Calu3 (cell line): ENCODE measurements at regions not wholly inside any gene's neighbourhood (a gene's known extent, or its start where the extent isn't known, plus 50 kb on each side); places are given as distances from the start of the nearest gene placed in this dataset.
"Not testable (repeated sequence)": the region's sequence is repeated elsewhere in the genome, so short reads cannot be mapped to it uniquely, and the experiment has no call there.

Source experiments
- BruUV-seq: library from RNA; stranded (reverse); fragments of 400-500 nt; replicated peaks from 2 replicates; lab custom pipeline; 2021; lab: Mats Ljungman, UMichigan
- CTCF ChIA-PET: fragments of 300-600 bp; sonication (Branson Sonifier 250); formaldehyde crosslinking; loops from one replicate; lab custom pipeline; 2022; ENCODE audit warnings: antibody characterized with exemption; lab: Charles Lee
- DNase-seq: peaks from one replicate; pipeline ENCODE4 v3.0.0; 2022
- H3K27ac Mint-ChIP-seq: one replicate; pipeline ENCODE4 v1.8.0; 2022; ENCODE audit warnings: mixed read lengths; ENCODE audit not compliant: unreplicated experiment
- H3K27me3 Mint-ChIP-seq: one replicate; pipeline ENCODE4 v1.8.0; 2022; ENCODE audit warnings: mixed read lengths; ENCODE audit not compliant: unreplicated experiment
- H3K36me3 Mint-ChIP-seq: one replicate; pipeline ENCODE4 v1.8.0; 2022; ENCODE audit warnings: mild to moderate bottlenecking, moderate library complexity, mixed read lengths; ENCODE audit not compliant: insufficient read depth, unreplicated experiment
- H3K4me1 Mint-ChIP-seq: one replicate; pipeline ENCODE4 v1.8.0; 2022; ENCODE audit warnings: mild to moderate bottlenecking, low read depth, mixed read lengths; ENCODE audit not compliant: unreplicated experiment
- H3K4me3 Mint-ChIP-seq: one replicate; pipeline ENCODE4 v1.8.0; 2022; ENCODE audit warnings: mild to moderate bottlenecking, low read depth, moderate library complexity, mixed read lengths; ENCODE audit not compliant: unreplicated experiment
- H3K9me3 Mint-ChIP-seq: one replicate; pipeline ENCODE4 v1.8.0; 2022; ENCODE audit warnings: low read depth, mixed read lengths; ENCODE audit not compliant: unreplicated experiment
- CTCF ChIP-seq: fragments of 200-600 bp; IDR thresholded peaks from one replicate; pipeline ENCODE4 v1.8.0; 2022; ENCODE audit warnings: antibody characterized with exemption; ENCODE audit not compliant: unreplicated experiment
- intact Hi-C: fragments of 100-400 bp; cut with micrococcal nuclease; formaldehyde crosslinking; loops from one replicate; pipeline ENCODE4 v1.10.0; 2022; ENCODE audit not compliant: unreplicated experiment

- no peak for DNase-seq
- no peak overlapping the region for H3K4me3 Mint-ChIP-seq
- TF ChIP-seq CTCF: no peak
- H3K4me1 Mint-ChIP-seq: no peaks in the 10 kb centered on the region
- no peak overlapping the region for H3K27ac Mint-ChIP-seq
- no peaks in the 10 kb centered on the region for H3K27me3 Mint-ChIP-seq
- H3K36me3 Mint-ChIP-seq: no peaks in the 10 kb centered on the region
- CTCF ChIA-PET: no interaction called here
- no peaks in the 10 kb centered on the region for H3K9me3 Mint-ChIP-seq
- no TSS peak for BruUV-seq
- intact Hi-C loops: no loop called here
Measured at GRCh38 chr10:33875924-33876583, 541.6 kb upstream of the NRP1 start.

GRCh38 chr10:33871061-33871956, 536.8 kb upstream of the NRP1 start:
- CTCF ChIA-PET: no interaction called here

GRCh38 chr10:33869481-33869880, 535.0 kb upstream of the NRP1 start:
- intact Hi-C loops: no loop called here
- no peak for DNase-seq
- H3K4me1 Mint-ChIP-seq: no peaks in the 10 kb centered on the region
- no peak overlapping the region for H3K27ac Mint-ChIP-seq
- H3K27me3 Mint-ChIP-seq: peaks cover 21% of the 10 kb centered on the region
- no peak for TF ChIP-seq CTCF
- no peak overlapping the region for H3K4me3 Mint-ChIP-seq
- no peaks in the 10 kb centered on the region for H3K36me3 Mint-ChIP-seq
- BruUV-seq: no TSS peak
- H3K9me3 Mint-ChIP-seq: no peaks in the 10 kb centered on the region
- CTCF ChIA-PET: no interaction called here

More at GRCh38 chr10:33871061-33871956, 536.8 kb upstream of the NRP1 start:
- no TSS peak for BruUV-seq
- Mint-ChIP-seq H3K9me3 (no peaks in the 10 kb centered on the region), H3K27ac (no peak overlapping the region), H3K4me1 (no peaks in the 10 kb centered on the region), H3K27me3 (peaks cover 21% of the 10 kb centered on the region), H3K4me3 (no peak overlapping the region), H3K36me3 (no peaks in the 10 kb centered on the region)
- intact Hi-C loops: no loop called here
- DNase-seq: no peak
- no peak for TF ChIP-seq CTCF

- peaks cover 21% of the 10 kb centered on the region for H3K27me3 Mint-ChIP-seq
- CTCF ChIA-PET: no interaction called here
Measured at GRCh38 chr10:33869028-33869427, 534.6 kb upstream of the NRP1 start.

GRCh38 chr10:33867199-33867789, 532.8 kb upstream of the NRP1 start:
- H3K4me3 Mint-ChIP-seq, H3K9me3 Mint-ChIP-seq, H3K36me3 Mint-ChIP-seq, intact Hi-C loops, BruUV-seq, CTCF ChIA-PET, DNase-seq, H3K27ac Mint-ChIP-seq, H3K4me1 Mint-ChIP-seq: not testable (repeated sequence)
- H3K27me3 Mint-ChIP-seq: peaks cover 21% of the 10 kb centered on the region

More at GRCh38 chr10:33869028-33869427, 534.6 kb upstream of the NRP1 start:
- no peak overlapping the region for H3K4me3 Mint-ChIP-seq
- no peak overlapping the region for H3K27ac Mint-ChIP-seq
- H3K4me1 Mint-ChIP-seq: no peaks in the 10 kb centered on the region
- BruUV-seq: no TSS peak
- DNase-seq: no peak
- H3K9me3 Mint-ChIP-seq: no peaks in the 10 kb centered on the region
- no peak for TF ChIP-seq CTCF
- no peaks in the 10 kb centered on the region for H3K36me3 Mint-ChIP-seq
- intact Hi-C loops: no loop called here
